Esophagus muscularis mucosa (tissue), 3 donors: ENCODE measurements at regions not wholly inside any gene's neighbourhood (a gene's known extent, or its start where the extent isn't known, plus 50 kb on each side); places are given as distances from the start of the nearest gene placed in this dataset.
"Not testable (repeated sequence)": the region's sequence is repeated elsewhere in the genome, so short reads cannot be mapped to it uniquely, and the experiment has no call there.

Experiments used
- CTCF ChIP-seq, 3 experiments: fragments of 200-600 bp in 2 of 3; fragments of 450-650 bp in 1 of 3; sonication (generic) in 2 of 3; IDR thresholded peaks; one replicate each; pipeline ENCODE4 v1.5.1; 2017 to 2019; ENCODE audit warnings: antibody characterized with exemption in 3 of 3, mild to moderate bottlenecking in 2 of 3, moderate library complexity in 1 of 3
- POLR2A ChIP-seq: fragments of 450-650 bp; IDR thresholded peaks from one replicate; pipeline ENCODE4 v1.6.1; 2017; ENCODE audit warnings: antibody characterized with exemption, moderate library complexity, mild to moderate bottlenecking, low read depth
- POLR2AphosphoS5 ChIP-seq, 2 donors: sonication (generic); formaldehyde crosslinking; IDR thresholded peaks; one replicate each; pipeline ENCODE4 v1.6.1; 2017; ENCODE audit warnings: antibody characterized with exemption in 2 of 2

DNA sequence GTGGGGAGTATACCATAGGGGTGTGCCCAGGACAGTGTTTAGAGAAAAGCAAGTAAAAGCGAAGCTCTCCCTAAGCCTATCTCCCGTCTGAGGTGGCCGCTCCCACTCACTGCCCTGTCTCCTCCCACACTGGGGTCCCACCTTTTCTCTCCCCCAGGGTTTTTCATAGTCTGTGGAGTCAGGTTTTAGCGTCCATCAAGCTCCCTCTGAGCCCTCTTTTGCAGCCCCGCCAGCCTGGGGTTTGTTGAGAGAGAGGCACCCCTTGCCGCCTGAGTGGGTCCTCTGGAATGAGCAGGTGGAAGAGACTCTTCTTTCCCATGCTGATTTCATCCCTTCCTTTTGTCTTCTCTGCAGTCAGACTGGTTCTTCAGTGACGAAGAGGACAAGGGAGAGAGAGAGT lies 248.7 kb upstream of the TP53TG3C start:
- not testable (repeated sequence) for TF ChIP-seq CTCF (IDR thresholded peaks at IDR 0.05); POLR2A; POLR2AphosphoS5 (IDR thresholded peaks at IDR 0.05)
